SK-N-MC (cell line): ENCODE measurements at regions not wholly inside any gene's neighbourhood (a gene's known extent, or its start where the extent isn't known, plus 50 kb on each side); places are given as distances from the start of the nearest gene placed in this dataset.

Experiments used
- DNase-seq: peaks from one replicate; pipeline ENCODE4 v3.0.0-alpha.2; 2011; ENCODE audit warnings: low read depth, low spot score
- H3K27ac ChIP-seq: fragments of 200-600 bp; sonication (generic); 2 replicates; pipeline ENCODE4 v1.5.1; 2016; ENCODE audit warnings: mixed run types
- H3K36me3 ChIP-seq: fragments of 200-600 bp; sonication (generic); 2 replicates; pipeline ENCODE4 v1.6.1; 2017; ENCODE audit warnings: antibody characterized with exemption, low read length, mixed read lengths; ENCODE audit not compliant: insufficient read depth
- H3K4me3 ChIP-seq: fragments of 200-600 bp; sonication (generic); 2 replicates; pipeline ENCODE4 v1.5.1; 2016
- H3K9ac ChIP-seq: fragments of 200-600 bp; sonication (generic); 2 replicates; pipeline ENCODE4 v1.8.0; 2017; ENCODE audit warnings: mixed run types, mixed read lengths; ENCODE audit not compliant: insufficient read length
- H3K9me3 ChIP-seq: fragments of 200-600 bp; sonication (generic); 2 replicates; pipeline ENCODE4 v1.6.1; 2017; ENCODE audit warnings: low read depth, mild to moderate bottlenecking, antibody characterized with exemption, low read length, moderate library complexity, mixed read lengths
- EZH2 ChIP-seq: fragments of 200-600 bp; sonication (generic); IDR thresholded peaks from one replicate; pipeline ENCODE4 v1.6.1; 2017; ENCODE audit warnings: antibody characterized with exemption
- FOXP2 ChIP-seq: optimal IDR thresholded peaks from 2 replicates; pipeline ENCODE3; 2011; ENCODE audit warnings: mild to moderate bottlenecking, moderate library complexity; ENCODE audit not compliant: insufficient read depth; ENCODE audit errors: extremely low read length, control extremely low read depth
- POLR2AphosphoS5 ChIP-seq: IDR thresholded peaks from 2 replicates; pipeline ENCODE4 v1.6.1; 2012; ENCODE audit warnings: mild to moderate bottlenecking, low read depth, low read length, borderline replicate concordance

DNA sequence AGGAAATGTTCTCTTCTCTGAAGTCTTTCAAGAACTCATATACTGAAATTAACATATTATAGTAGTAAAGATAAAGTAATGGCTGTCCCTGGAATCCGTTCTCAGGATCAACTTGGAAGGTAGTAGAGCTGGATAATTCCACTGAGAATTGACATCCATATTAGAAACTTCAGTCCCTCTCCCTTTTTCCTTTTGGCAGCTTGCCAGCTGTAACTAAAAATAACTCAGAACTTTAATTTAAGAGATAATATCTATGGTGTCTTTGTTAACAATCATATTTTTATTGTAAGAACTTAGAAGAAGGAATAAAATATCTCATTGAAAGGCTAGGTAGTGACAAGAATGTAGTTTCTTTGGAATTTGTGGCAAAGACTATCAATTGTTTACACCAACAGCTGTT is 61.4 kb upstream of the PLEKHA5 start:
- Histone ChIP-seq H3K9ac (no peak overlapping the region), H3K9me3 (no peaks in the 10 kb centered on the region), H3K4me3 (no peak overlapping the region), H3K27ac (no peak overlapping the region), H3K36me3 (no peaks in the 10 kb centered on the region)
- DNase-seq: no peak
- no peak for TF ChIP-seq FOXP2
- TF ChIP-seq EZH2: no peak
- TF ChIP-seq POLR2AphosphoS5: no peak

DNA sequence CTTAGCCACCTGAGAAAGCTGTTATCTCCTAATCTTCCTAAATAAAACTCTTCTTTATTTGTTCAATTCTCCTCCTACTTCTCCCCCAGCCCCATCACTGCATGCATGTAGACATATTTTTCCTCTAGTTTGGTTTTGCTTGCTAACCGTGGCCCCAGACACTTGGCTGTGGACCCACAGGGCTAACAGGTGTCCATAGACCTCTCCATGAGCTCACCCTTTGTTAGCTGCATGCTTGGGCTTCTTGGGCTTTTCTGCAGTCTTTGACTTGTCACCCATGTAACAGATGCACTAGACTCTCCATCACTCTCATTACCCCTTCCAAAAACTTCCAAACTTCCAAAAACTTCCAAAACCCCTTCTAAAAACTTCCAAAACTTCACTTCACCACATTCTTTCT is 59.2 kb upstream of the PLEKHA5 start:
- Histone ChIP-seq H3K9me3 (no peaks in the 10 kb centered on the region), H3K27ac (no peak overlapping the region), H3K36me3 (no peaks in the 10 kb centered on the region), H3K9ac (no peak overlapping the region), H3K4me3 (no peak overlapping the region)
- TF ChIP-seq EZH2 (no peak), FOXP2 (no peak), POLR2AphosphoS5 (no peak)
- DNase-seq: no peak

DNA sequence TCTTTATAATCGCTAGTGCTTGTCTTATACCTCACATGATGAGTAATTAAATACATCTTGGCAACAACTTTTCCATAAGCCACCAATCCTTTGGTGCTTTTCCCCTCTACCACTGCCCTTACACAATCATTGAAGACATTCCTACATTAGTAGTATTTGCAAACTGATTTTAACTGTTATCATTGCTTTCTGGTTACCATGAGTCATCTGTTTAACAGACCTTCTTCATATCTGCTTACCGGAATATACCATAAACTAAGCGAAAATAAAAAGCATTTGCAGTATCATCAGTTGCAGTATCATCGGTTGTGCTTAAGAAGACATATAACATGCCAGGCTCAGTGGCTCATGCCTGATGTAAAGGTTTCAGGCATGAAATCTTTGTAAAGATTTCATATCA is 54.8 kb upstream of the PLEKHA5 start:
- H3K27ac ChIP-seq: no peak overlapping the region
- DNase-seq: no peak
- no peak overlapping the region for H3K9ac ChIP-seq
- H3K36me3 ChIP-seq: no peaks in the 10 kb centered on the region
- H3K4me3 ChIP-seq: no peak overlapping the region
- TF ChIP-seq POLR2AphosphoS5 (no peak), FOXP2 (no peak), EZH2 (no peak)
- H3K9me3 ChIP-seq: no peaks in the 10 kb centered on the region

- H3K36me3 ChIP-seq: no peaks in the 10 kb centered on the region
- H3K4me3 ChIP-seq: no peak overlapping the region
- no peak overlapping the region for H3K9ac ChIP-seq
- no peaks in the 10 kb centered on the region for H3K9me3 ChIP-seq
- no peak for DNase-seq
- no peak for TF ChIP-seq FOXP2
- TF ChIP-seq EZH2: no peak
- no peak for TF ChIP-seq POLR2AphosphoS5
- no peak overlapping the region for H3K27ac ChIP-seq
Observed at GRCh38 chr12:19075711-19076340, 53.7 kb upstream of the PLEKHA5 start.
